ENCODE measurements at regions not wholly inside any gene's neighbourhood (a gene's known extent, or its start where the extent isn't known, plus 50 kb on each side); places are given as distances from the start of the nearest gene placed in this dataset.
"Not testable (repeated sequence)": the region's sequence is repeated elsewhere in the genome, so short reads cannot be mapped to it uniquely, and the experiment has no call there.

DNA sequence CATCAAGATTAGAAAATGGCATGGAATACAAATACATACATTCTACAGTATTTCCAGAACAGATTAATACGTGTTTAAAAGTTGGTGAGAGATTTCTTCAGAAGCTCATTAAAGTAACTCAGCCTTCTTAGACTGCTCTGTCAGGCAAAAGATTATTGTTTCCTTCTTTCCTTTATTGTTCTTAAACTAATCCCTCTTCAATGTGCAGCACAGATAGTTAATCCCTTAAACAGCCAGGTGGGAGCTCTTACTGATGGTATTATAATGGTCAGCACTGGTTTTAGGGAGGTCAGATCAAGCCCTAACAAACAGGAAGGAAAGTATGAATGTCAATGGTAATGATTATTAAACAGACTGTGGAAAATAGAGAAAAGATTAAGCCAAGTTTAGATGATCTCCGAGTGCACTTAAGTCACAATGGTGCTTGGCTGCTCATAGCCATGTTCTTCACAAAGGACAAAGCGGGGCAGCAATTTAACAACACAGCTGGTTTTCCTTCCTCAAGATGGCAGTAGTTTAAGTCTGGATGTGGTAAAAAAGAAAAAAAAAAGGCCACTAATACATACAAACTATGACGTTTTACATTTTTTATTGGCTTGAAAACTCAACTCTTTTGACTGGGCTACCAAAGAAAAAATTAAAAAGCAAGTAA lies 992.6 kb downstream of the PCDH9 start:
- no peak for TF ChIP-seq ZNF274 (IDR thresholded peaks at IDR 0.05; ENCODE audit: low read depth, low read length)
- H3K4me3 ChIP-seq (ENCODE audit: low read length) = no peak overlapping the region

DNA sequence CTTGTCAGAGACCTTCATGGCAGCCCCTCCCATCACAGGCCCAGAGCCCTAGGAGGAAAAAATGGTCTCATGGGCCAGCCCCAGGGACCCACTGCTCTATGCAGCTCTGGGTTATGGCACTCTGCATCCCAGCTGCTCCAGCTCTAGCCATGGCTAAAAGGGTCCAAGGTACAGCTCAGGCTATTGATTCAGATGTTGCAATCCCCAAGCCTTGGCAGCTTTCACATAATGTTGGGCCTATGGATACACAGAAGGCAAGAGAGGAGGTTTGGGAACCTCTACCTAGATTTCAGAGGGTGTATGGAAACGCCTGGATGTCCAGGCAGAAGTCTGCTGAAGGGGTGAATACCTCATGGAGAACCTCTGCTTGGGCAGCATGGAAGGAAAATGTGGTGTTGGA lies 996.0 kb downstream of the PCDH9 start:
- H3K4me3 ChIP-seq (ENCODE audit: low read length) = no peak overlapping the region
- TF ChIP-seq ZNF274 (IDR thresholded peaks at IDR 0.05; ENCODE audit: low read depth, low read length) = no peak

DNA sequence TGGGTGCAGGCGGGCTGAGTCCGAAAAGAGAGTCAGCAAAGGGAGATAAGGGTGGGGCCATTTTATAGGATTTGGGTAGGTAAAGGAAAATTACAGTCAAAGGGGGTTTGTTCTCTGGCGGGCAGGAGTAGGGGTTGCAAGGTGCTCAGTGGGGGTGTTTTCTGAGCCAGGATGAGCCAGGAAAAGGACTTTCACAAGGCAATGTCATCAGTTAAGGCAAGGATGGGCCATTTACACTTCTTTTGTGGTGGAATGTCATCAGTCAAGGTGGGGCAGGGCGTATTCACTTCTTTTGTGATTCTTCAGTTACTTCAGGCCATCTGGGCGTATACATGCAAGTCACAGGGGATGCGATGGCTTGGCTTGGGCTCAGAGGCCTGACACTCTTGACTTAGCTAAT lies 998.2 kb downstream of the PCDH9 start:
- H3K4me3 ChIP-seq (ENCODE audit: low read length) = not testable (repeated sequence)

DNA sequence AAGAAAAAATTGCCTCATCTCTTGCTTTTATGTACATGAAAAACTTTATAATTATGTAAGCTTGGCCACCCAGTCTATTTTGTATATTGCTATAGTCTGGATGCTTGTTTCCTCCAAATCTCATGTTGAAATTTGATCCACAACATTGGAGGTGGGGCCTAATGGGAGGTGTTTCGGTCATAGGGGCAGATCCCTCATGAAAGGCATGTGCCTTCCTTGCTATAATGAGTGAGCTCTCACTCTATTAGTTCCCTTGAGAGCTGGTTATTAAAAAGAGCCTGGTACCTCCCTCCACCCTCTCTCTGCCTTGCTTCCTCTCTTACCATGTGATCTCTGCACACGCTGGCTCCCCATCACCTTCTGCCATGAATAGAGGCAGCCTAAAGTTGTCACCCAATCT lies 1005.1 kb downstream of the PCDH9 start:
- no peak for TF ChIP-seq ZNF274 (IDR thresholded peaks at IDR 0.05; ENCODE audit: low read depth, low read length)
- no peak overlapping the region for H3K4me3 ChIP-seq (ENCODE audit: low read length)

DNA sequence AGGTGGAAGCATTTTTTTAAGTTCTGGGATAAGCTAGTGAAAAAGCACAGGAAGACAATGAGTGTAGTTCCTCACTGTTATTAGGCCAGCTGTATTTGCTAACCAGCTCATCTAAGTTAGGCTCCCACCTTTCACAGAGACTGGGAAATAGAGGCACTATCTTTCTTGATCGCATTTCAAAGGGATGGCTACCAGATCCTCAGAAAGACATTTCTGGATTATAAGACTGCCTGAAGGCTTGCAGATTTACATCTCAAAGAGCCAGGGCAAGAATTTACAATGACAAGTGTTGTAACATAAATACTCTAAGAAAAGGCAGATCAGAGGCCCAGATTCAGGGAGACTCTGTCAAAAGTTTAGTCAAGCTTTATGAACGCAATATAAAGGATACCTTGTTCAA lies 1005.5 kb downstream of the PCDH9 start:
- H3K4me3 ChIP-seq (ENCODE audit: low read length) = no peak overlapping the region

DNA sequence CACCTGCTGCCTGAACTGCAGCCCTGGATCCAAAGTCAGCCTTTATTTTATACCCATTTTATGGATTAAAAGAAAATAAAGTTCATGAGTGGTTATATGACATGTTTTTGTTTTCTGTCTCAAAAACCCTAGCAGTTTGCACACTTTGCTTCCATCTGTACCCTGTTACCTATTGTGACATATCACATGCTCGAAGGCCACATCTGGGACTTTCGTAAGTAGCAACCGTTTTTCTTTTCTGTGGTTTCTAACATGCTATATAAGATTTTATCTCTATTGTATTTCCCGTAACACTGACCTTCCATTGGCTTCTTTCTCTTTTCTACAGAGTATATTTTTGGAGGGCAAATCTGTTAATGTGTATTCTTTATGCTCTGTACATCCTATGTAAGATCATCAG lies 1007.2 kb downstream of the PCDH9 start:
- no peak overlapping the region for H3K4me3 ChIP-seq (ENCODE audit: low read length)
- no peak for TF ChIP-seq ZNF274 (IDR thresholded peaks at IDR 0.05; ENCODE audit: low read depth, low read length)

More for the DNA sequence above, 1005.5 kb downstream of the PCDH9 start:
- no peak for TF ChIP-seq ZNF274 (IDR thresholded peaks at IDR 0.05; ENCODE audit: low read depth, low read length)

DNA sequence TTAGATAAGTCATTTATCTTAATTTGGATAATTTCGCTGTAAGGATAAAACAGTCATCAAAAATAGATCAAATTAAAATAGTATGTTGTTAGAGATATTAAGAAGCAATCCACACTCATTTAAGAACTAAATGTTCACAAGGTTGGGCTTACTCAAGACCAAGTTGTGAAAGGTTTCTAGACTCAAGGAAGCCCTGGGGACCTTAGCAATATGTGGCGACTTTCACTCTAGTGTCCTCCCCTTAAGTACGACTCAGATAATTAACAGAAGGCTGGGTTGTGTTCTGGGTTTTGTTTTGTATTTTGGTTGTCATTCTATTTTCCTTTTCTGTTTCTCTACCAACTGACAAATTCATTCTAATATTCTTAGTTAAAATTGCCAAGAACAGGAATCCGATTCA lies 1008.0 kb downstream of the PCDH9 start:
- no peak overlapping the region for H3K4me3 ChIP-seq (ENCODE audit: low read length)
- no peak for TF ChIP-seq ZNF274 (IDR thresholded peaks at IDR 0.05; ENCODE audit: low read depth, low read length)

DNA sequence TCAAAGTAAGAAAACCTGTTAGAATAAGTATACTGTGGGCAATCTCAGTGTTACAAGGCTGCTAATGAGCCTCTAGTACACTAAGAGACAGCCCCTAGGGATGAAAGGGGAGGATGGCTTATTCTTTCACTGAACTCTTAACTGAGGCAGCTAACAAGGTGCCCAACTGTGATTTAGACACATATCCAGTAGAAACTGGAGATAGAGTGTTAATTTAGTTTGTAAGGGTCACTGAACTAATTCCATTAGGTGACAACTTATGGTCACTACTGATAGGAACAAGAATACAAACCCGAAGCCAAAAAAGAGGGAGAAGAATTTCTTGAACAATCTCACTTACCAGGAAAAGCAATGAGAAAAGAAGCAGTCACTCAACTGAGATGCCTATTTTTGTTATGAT lies 1010.6 kb downstream of the PCDH9 start:
- H3K4me3 ChIP-seq (ENCODE audit: low read length) = no peak overlapping the region
- TF ChIP-seq ZNF274 (IDR thresholded peaks at IDR 0.05; ENCODE audit: low read depth, low read length) = no peak

DNA sequence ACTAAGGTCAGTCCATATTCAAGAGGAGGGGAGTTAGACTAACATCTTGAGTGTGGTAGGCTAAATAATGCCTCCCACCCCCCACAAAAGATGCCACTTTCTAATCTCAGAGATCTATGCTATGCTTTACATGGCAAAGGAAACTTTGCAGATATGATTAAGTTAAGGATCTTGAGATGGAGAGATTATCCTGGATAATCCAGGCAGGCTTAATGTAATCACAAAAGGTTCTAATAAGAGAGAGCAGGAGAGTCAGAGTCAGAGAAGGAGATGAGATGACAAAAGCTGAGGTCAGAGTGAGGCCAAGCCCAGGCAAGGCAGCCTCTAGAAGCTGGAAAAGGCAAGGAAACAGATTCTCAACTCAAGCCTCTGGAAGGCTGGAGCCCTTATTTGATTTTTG lies 1011.6 kb downstream of the PCDH9 start:
- no peak for TF ChIP-seq ZNF274 (IDR thresholded peaks at IDR 0.05; ENCODE audit: low read depth, low read length)
- no peak overlapping the region for H3K4me3 ChIP-seq (ENCODE audit: low read length)

DNA sequence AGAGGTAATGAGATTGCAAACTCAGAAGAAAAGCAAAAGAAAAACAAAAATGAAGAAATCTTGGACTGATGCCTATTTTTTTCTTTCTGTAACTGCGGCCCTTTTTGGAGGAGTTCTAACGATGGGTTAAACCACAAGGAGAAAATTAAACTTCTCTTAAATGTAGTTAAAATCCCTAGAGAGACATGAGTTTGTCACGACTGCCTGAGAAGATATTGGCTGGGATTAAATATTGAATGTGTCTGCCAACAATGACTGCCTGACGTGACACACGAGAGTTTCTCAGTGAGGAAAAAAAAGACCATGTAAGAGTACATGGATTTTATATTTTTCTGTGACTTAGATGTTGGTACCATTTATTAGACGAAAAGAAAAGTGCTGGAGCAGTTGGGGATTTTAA lies 1013.4 kb downstream of the PCDH9 start:
- TF ChIP-seq ZNF274 (IDR thresholded peaks at IDR 0.05; ENCODE audit: low read depth, low read length) = no peak
- H3K4me3 ChIP-seq (ENCODE audit: low read length) = no peak overlapping the region

DNA sequence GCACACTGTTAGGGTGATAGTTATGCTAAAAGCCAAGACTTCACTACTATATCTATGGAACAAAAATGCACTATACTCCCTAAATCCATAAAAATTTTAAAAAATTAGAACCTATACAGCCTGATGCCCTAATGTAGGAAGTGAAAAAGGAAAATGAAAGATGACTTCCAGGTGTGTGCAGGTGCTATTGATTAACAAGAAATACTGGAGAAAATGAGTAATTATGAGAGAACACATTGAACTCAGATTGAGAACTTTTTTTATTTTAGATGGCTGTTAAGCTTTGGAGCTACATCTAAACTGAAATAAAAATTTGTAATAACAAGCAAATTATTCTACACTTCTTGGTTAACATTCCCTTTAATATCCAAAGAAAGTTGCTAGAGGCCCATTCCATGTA lies 1015.7 kb downstream of the PCDH9 start:
- H3K4me3 ChIP-seq (ENCODE audit: low read length) = no peak overlapping the region
- TF ChIP-seq ZNF274 (IDR thresholded peaks at IDR 0.05; ENCODE audit: low read depth, low read length) = no peak

DNA sequence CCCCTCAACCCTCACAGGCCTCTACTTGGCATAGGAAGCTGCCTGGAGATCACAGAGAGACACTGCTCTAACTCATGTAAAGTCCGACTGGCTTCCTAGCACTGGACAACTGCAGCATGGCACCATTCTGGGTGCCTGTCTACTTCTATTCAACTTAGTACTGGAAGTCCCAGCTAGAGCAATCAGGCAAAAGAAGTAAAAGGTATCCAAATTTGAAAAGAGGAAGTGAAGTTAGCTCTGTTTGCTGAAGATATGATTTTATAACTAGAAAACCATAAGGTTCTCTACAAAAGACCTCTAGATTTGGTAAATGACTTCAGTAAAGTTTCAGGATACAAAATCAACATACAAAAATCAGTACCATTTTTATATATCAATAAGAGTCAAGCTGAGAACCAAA lies 1017.6 kb downstream of the PCDH9 start:
- H3K4me3 ChIP-seq (ENCODE audit: low read length) = no peak overlapping the region
- TF ChIP-seq ZNF274 (IDR thresholded peaks at IDR 0.05; ENCODE audit: low read depth, low read length) = no peak

DNA sequence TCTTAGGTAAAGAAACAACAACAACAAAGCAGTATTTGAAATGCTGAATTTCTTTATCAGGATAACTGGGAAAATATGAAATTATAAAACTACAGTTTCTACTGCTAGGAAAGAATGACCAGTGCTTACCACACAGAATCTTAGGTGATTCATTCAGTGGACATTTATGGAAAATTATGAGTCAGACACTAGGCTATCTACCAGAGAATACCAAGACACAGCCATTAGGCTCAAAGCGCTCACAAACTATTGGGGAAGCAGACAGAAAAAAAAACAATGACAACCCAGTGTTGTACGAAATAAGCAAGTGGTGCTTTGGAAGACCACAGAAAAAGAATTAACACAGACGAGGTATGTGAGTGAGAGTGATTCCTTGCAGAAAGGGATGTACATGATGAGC lies 1019.5 kb downstream of the PCDH9 start:
- H3K4me3 ChIP-seq (ENCODE audit: low read length) = no peak overlapping the region
- no peak for TF ChIP-seq ZNF274 (IDR thresholded peaks at IDR 0.05; ENCODE audit: low read depth, low read length)

DNA sequence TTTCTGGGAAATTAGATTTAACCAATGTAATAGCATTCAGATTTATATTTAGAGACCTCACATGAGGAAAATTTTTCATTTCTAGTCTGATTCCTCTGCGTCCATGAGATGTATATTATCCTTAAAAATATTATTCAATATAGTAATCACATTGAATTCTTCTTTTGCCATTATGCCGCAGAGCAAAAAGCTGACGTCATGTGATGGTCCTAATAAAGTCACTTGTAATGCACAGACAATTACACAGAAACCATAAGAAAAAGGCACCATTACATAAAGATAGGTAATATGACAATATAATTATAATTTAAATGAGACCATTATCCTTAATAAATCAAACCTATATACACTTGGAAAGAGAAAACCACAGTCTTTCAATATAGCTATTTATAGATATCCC lies 1021.5 kb downstream of the PCDH9 start:
- H3K4me3 ChIP-seq (ENCODE audit: low read length) = no peak overlapping the region
- TF ChIP-seq ZNF274 (IDR thresholded peaks at IDR 0.05; ENCODE audit: low read depth, low read length) = no peak

DNA sequence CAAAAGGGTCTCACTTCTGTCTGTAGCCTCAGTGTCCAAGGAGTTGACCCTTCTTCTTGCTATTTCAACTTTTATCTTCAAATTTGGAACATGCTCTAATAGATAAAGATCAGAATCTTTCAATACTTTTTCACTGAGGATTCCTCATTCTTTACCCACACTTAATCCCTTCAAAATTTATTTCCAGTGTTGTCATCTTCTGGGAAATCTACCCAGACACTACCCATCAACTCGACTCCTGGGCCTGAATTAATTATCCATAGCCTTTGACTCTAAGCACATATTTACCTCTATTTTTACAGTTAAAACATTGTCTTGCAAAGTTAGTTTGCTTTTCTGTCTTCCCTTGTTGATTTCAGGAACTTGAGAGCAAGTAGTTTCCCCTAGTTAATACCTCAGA lies 1022.5 kb downstream of the PCDH9 start:
- no peak for TF ChIP-seq ZNF274 (IDR thresholded peaks at IDR 0.05; ENCODE audit: low read depth, low read length)
- H3K4me3 ChIP-seq (ENCODE audit: low read length) = no peak overlapping the region

DNA sequence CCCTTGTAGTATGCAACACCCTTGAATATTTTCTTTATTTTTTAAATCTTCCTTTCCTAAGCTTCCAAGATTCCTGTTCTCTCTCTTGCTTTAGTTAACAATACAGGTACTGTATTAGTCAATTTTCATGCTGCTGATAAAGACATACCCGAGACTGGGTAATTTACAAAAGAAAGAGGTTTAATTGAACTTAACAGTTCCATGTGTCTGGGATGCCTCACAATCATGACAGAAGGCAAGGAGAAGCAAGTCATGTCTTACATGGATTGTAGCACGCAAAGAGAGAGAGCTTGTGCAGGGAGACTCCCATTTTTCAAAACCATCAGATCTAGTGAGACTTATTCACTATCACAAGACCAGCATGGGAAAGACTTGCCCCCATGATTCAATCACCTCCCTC lies 1024.3 kb downstream of the PCDH9 start:
- no peak for TF ChIP-seq ZNF274 (IDR thresholded peaks at IDR 0.05; ENCODE audit: low read depth, low read length)

More for the DNA sequence above, 1024.3 kb downstream of the PCDH9 start:
- no peak overlapping the region for H3K4me3 ChIP-seq (ENCODE audit: low read length)
